Ectodermal cell (in vitro differentiated cells): ENCODE measurements at regions not wholly inside any gene's neighbourhood (a gene's known extent, or its start where the extent isn't known, plus 50 kb on each side); places are given as distances from the start of the nearest gene placed in this dataset.

Experiments used
- H3K27ac ChIP-seq: 2 replicates; pipeline ENCODE4 v1.7.0; 2013; ENCODE audit warnings: mild to moderate bottlenecking, low read depth, low read length; ENCODE audit not compliant: insufficient read depth, poor library complexity, severe bottlenecking
- H3K27me3 ChIP-seq: 2 replicates; pipeline ENCODE4 v1.7.0; 2013; ENCODE audit warnings: mild to moderate bottlenecking, low read length; ENCODE audit not compliant: insufficient read depth, control insufficient read depth, poor library complexity, severe bottlenecking
- H3K36me3 ChIP-seq: one replicate; pipeline ENCODE4 v1.7.0; 2013; ENCODE audit warnings: low read length; ENCODE audit not compliant: control insufficient read depth, insufficient read depth
- H3K4me1 ChIP-seq: one replicate; pipeline ENCODE4 v1.7.0; 2013; ENCODE audit warnings: low read length; ENCODE audit not compliant: control insufficient read depth, insufficient read depth
- H3K4me3 ChIP-seq: 2 replicates; pipeline ENCODE4 v1.7.0; 2013; ENCODE audit warnings: low read depth, low read length, control low read depth; ENCODE audit not compliant: insufficient read depth
- H3K9me3 ChIP-seq: 2 replicates; pipeline ENCODE4 v1.7.0; 2013; ENCODE audit warnings: mild to moderate bottlenecking, low read length, moderate library complexity; ENCODE audit not compliant: control insufficient read depth
- WGBS, 2 experiments: methylation state at CpG; one replicate each; pipeline ENCODE4 v1.1.7; 2013; ENCODE audit warnings: missing lambda C conversion rate in 2 of 2; 5-methylcytosine and 5-hydroxymethylcytosine counted together

DNA sequence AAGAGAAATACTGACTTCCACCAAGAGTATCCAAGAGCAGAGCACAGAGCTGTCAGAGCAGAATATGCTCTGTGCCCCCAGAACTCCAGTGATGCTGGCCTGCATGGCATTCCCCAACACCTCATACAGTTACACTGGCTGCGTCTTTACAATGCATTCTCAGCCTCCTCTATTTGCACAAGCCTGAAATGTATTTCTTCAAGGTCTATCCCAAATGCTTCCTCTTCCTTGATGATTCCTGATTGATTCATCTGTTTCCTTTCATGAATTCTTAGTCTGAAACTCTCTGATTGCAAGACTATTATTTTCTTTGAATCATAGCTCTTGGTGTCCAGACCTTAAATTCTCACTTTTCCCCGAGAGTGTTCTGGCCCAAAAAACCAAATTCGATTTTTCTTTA, 664.7 kb downstream of the MECOM start:
- 79 to 92% methylated on average over 2 to 3 of the region's 3 CpGs for WGBS, 2 experiments
- Histone ChIP-seq H3K4me1 (peaks cover 5% of the 10 kb centered on the region), H3K27ac (no peak overlapping the region), H3K36me3 (no peaks in the 10 kb centered on the region), H3K27me3 (peaks cover 22% of the 10 kb centered on the region), H3K9me3 (no peaks in the 10 kb centered on the region), H3K4me3 (no peak overlapping the region)

GRCh38 chr3:168997488-168997887, 666.0 kb downstream of the MECOM start:
- H3K27ac ChIP-seq: no peak overlapping the region
- H3K4me1 ChIP-seq: peaks cover under 1% of the 10 kb centered on the region
- H3K9me3 ChIP-seq: no peaks in the 10 kb centered on the region
- peaks cover 17% of the 10 kb centered on the region for H3K27me3 ChIP-seq
- no peak overlapping the region for H3K4me3 ChIP-seq
- no peaks in the 10 kb centered on the region for H3K36me3 ChIP-seq

DNA sequence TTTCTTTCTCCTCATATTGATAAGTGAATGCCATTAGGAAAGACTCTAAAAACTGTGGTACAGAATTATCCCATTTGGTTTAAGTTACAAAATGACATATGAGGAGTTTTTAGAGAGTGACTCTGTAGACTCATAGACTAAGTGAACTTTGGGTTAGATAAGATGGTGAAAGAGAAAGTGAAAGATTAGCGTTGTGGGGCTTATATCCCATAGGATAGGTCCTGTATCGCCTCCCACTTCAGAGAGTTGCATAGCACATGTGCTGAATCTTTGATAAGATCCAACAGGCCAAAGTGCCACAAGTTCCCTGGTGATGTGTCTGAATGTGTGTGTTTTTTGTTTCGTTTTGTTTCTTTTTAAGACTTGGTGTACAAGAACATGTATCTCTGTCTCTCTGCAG, 666.9 kb downstream of the MECOM start:
- Histone ChIP-seq H3K4me3 (no peak overlapping the region), H3K4me1 (no peaks in the 10 kb centered on the region), H3K9me3 (no peaks in the 10 kb centered on the region), H3K27ac (no peak overlapping the region), H3K27me3 (peaks cover 9% of the 10 kb centered on the region), H3K36me3 (no peaks in the 10 kb centered on the region)
- WGBS, 2 experiments: 92 to 97% methylated on average over 3 of the region's 3 CpGs

DNA sequence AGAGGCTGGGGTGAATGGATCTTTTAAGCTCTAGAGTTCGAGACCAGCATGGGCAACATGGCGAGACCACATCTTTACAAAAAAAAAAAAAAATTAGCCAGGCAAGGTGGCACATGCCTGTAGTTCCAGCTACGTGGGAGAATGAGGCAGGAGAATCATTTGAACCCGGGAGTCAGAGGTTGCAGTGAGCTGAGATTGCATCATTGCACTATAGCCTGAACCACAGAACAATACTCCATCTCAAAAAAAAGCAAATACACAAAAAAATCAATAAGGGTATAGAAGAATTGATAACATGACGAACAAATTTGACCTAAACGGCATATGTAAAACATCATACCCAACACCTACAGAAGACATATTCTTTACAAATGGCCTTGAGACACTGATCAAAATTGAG, 668.4 kb downstream of the MECOM start:
- 87 to 95% methylated on average over 6 of the region's 6 CpGs for WGBS, 2 experiments
- no peak overlapping the region for H3K4me3 ChIP-seq

DNA sequence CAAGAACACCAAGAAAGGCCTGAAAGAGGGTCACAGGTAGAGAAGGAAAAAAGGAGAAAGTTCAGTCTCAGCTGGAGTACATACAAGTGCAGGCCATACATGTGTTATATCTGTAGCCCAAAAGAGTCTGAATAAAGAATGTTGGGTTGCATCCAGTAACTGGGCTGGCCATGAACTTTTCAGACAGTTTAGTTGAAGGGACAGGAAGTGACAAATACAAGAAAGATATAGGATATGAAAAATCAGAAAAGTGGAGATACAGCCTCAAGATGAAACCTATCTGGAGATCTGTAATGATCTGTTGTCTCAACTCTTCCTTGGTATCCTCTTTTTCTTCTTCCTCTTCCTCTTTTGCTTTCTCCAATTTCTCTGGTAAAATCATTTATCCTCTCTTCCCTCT, 671.7 kb downstream of the MECOM start:
- H3K4me1 ChIP-seq: no peaks in the 10 kb centered on the region

More for the DNA sequence above, 668.4 kb downstream of the MECOM start:
- no peak overlapping the region for H3K27ac ChIP-seq
- no peaks in the 10 kb centered on the region for H3K36me3 ChIP-seq
- H3K4me1 ChIP-seq: no peaks in the 10 kb centered on the region
- no peaks in the 10 kb centered on the region for H3K9me3 ChIP-seq
- H3K27me3 ChIP-seq: no peaks in the 10 kb centered on the region

DNA sequence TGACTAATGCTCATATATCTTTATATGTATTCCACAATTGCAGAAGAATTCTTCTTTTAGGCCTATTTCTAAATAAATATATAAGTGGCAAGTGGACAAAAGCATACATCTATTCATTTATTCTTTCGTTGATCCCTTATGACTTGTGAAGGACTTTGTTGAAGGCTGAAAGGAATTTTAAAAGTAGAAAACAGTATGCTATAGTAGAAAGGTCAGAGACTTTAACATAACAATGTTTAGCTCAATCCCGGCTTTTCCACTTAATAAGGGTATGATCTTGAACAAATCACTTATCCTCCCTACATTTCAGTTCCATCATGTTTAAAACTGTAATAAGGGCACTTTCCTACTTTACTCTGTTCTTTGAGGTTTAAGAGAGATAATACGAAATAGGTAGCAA, 672.9 kb downstream of the MECOM start:
- Histone ChIP-seq H3K4me1 (no peaks in the 10 kb centered on the region), H3K36me3 (no peaks in the 10 kb centered on the region), H3K27ac (no peak overlapping the region), H3K4me3 (no peak overlapping the region), H3K9me3 (no peaks in the 10 kb centered on the region), H3K27me3 (no peaks in the 10 kb centered on the region)
- WGBS, 2 experiments: 78 to 100% methylated on average over 1 to 2 of the region's 3 CpGs

More for the DNA sequence above, 671.7 kb downstream of the MECOM start:
- H3K27me3 ChIP-seq: no peaks in the 10 kb centered on the region
- no peak overlapping the region for H3K27ac ChIP-seq
- H3K9me3 ChIP-seq: no peaks in the 10 kb centered on the region
- H3K4me3 ChIP-seq: no peak overlapping the region
- no peaks in the 10 kb centered on the region for H3K36me3 ChIP-seq

DNA sequence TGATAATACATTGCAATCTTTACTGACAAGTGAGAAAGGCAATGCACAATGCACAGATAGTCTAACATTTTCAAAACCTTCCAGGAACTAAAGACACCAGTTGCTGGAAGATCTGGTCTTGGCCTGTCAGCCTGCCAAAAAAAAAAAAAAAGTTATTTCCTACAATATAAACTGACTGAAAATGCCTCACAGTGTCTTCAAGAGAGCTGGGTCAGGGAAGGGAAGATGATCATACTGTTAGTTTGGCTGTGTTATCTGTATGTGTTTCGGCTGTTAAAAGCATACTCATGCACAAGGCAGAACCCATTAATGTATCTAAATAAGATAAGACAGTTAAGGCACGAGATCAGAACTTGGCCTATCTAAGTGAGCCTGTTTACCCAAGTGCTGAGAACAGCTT, 673.4 kb downstream of the MECOM start:
- H3K36me3 ChIP-seq: no peaks in the 10 kb centered on the region
- H3K27me3 ChIP-seq: no peaks in the 10 kb centered on the region
- no peak overlapping the region for H3K27ac ChIP-seq
- H3K9me3 ChIP-seq: no peaks in the 10 kb centered on the region
- no peaks in the 10 kb centered on the region for H3K4me1 ChIP-seq
- H3K4me3 ChIP-seq: no peak overlapping the region
- WGBS, 2 experiments: 91 to 93% methylated on average over 2 of the region's 2 CpGs

GRCh38 chr3:168989396-168989795, 674.1 kb downstream of the MECOM start:
- no peaks in the 10 kb centered on the region for H3K27me3 ChIP-seq
- WGBS, 2 experiments: 86 to 91% methylated on average over 5 of the region's 5 CpGs
- no peak overlapping the region for H3K27ac ChIP-seq
- no peak overlapping the region for H3K4me3 ChIP-seq
- H3K36me3 ChIP-seq: no peaks in the 10 kb centered on the region
- H3K4me1 ChIP-seq: no peaks in the 10 kb centered on the region
- no peaks in the 10 kb centered on the region for H3K9me3 ChIP-seq

DNA sequence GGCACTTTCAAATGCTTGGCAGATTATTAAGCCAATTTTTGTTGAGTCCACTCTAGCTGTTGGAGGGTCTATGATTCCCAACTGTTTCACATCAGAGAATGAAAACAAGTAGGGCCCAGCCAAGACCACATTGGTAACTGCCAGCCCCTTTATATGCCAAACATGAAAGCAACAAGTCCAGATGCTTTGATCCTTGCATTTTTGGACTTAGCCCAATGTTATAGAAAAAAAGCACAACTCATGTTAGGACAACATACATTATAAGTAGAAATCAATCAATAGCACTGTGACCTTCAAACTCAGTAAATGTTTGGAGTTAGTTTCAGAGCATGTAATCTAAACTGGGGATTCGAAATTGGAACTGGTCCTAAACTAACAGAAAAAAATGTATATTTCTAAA, 674.7 kb downstream of the MECOM start:
- no peaks in the 10 kb centered on the region for H3K27me3 ChIP-seq
- H3K4me1 ChIP-seq: no peaks in the 10 kb centered on the region
- no peak overlapping the region for H3K4me3 ChIP-seq
- H3K27ac ChIP-seq: no peak overlapping the region
- WGBS, 2 experiments: no CpG with 5 or more reads among the region's 1 CpG
- no peaks in the 10 kb centered on the region for H3K9me3 ChIP-seq
- H3K36me3 ChIP-seq: no peaks in the 10 kb centered on the region

- H3K27me3 ChIP-seq: no peaks in the 10 kb centered on the region
- no peak overlapping the region for H3K4me3 ChIP-seq
- no peaks in the 10 kb centered on the region for H3K4me1 ChIP-seq
- no peak overlapping the region for H3K27ac ChIP-seq
- no peaks in the 10 kb centered on the region for H3K36me3 ChIP-seq
- H3K9me3 ChIP-seq: no peaks in the 10 kb centered on the region
- WGBS, 2 experiments: 86 to 100% methylated on average over 1 of the region's 1 CpG
Observed at GRCh38 chr3:168984872-168985271, 678.6 kb downstream of the MECOM start.

GRCh38 chr3:168983046-168983445, 680.5 kb downstream of the MECOM start:
- no peak overlapping the region for H3K27ac ChIP-seq
- 86 to 100% methylated on average over 1 of the region's 1 CpG for WGBS, 2 experiments
- no peaks in the 10 kb centered on the region for H3K36me3 ChIP-seq
- H3K4me1 ChIP-seq: no peaks in the 10 kb centered on the region
- H3K4me3 ChIP-seq: no peak overlapping the region
- H3K9me3 ChIP-seq: no peaks in the 10 kb centered on the region
- no peaks in the 10 kb centered on the region for H3K27me3 ChIP-seq
